ENCODE measurements at regions not wholly inside any gene's neighbourhood (a gene's known extent, or its start where the extent isn't known, plus 50 kb on each side); places are given as distances from the start of the nearest gene placed in this dataset.

- Histone ChIP-seq H3K4me1 (ENCODE audit: control insufficient read depth, insufficient read depth, low read length) (no peaks in the 10 kb centered on the region), H3K36me3 (ENCODE audit: control insufficient read depth, insufficient read depth, low read length) (no peaks in the 10 kb centered on the region), H3K27ac (ENCODE audit: low read length) (no peak overlapping the region), H3K27me3 (ENCODE audit: control insufficient read depth, insufficient read depth, low read length) (no peaks in the 10 kb centered on the region), H3K9me3 (ENCODE audit: control insufficient read depth, insufficient read depth, low read depth, low read length) (no peaks in the 10 kb centered on the region), H3K4me3 (ENCODE audit: low read depth in 2 of 2, low read length in 2 of 2) (no peak overlapping the region)
- intact Hi-C loops (cut with micrococcal nuclease; ENCODE audit: unreplicated experiment): no loop called here
- no peak for TF ChIP-seq POLR2AphosphoS5 (IDR thresholded peaks at IDR 0.05; ENCODE audit: low read depth, low read length)
- no peak for TF ChIP-seq CTCF (IDR thresholded peaks at IDR 0.05)
- TF ChIP-seq TCF7L2 (IDR thresholded peaks at IDR 0.05; ENCODE audit: low read depth, low read length): no peak
- no peak for TF ChIP-seq SIN3A (IDR thresholded peaks at IDR 0.05; ENCODE audit: borderline replicate concordance, insufficient read depth, low read depth, low read length)
- TF ChIP-seq REST (IDR thresholded peaks at IDR 0.05; ENCODE audit: insufficient read depth in 1 of 2, low read depth in 2 of 2, low read length in 1 of 2): no peak
- ChIA-PET CTCF (no interaction called here), POLR2A (no interaction called here)
- in situ Hi-C loops (cut with HindIII; ENCODE audit: low pct_unique_long_range_greater_than_20kb, low sequenced_read_pairs): no loop called here
- BruUV-seq (replicated peaks): no TSS peak
- ATAC-seq (no peak), DNase-seq (ENCODE audit: low read depth, low spot score) (no peak)
These were observed 67.5 kb downstream of the PRR32 start for GRCh38 chrX:126886997-126887396.

- H3K36me3 ChIP-seq (ENCODE audit: control insufficient read depth, insufficient read depth, low read length): no peaks in the 10 kb centered on the region
- in situ Hi-C loops (cut with HindIII; ENCODE audit: low pct_unique_long_range_greater_than_20kb, low sequenced_read_pairs) (no loop called here), intact Hi-C loops (cut with micrococcal nuclease; ENCODE audit: unreplicated experiment) (no loop called here)
- DNase-seq (ENCODE audit: low read depth, low spot score) (no peak), ATAC-seq (no peak)
- no peak overlapping the region for H3K27ac ChIP-seq (ENCODE audit: low read length)
- no peaks in the 10 kb centered on the region for H3K4me1 ChIP-seq (ENCODE audit: control insufficient read depth, insufficient read depth, low read length)
- no peak overlapping the region for H3K4me3 ChIP-seq (ENCODE audit: low read depth in 2 of 2, low read length in 2 of 2)
- TF ChIP-seq SIN3A (IDR thresholded peaks at IDR 0.05; ENCODE audit: borderline replicate concordance, insufficient read depth, low read depth, low read length) (no peak), REST (IDR thresholded peaks at IDR 0.05; ENCODE audit: insufficient read depth in 1 of 2, low read depth in 2 of 2, low read length in 1 of 2) (no peak), CTCF (IDR thresholded peaks at IDR 0.05) (no peak), TCF7L2 (IDR thresholded peaks at IDR 0.05; ENCODE audit: low read depth, low read length) (no peak), POLR2AphosphoS5 (IDR thresholded peaks at IDR 0.05; ENCODE audit: low read depth, low read length) (no peak)
- no peaks in the 10 kb centered on the region for H3K27me3 ChIP-seq (ENCODE audit: control insufficient read depth, insufficient read depth, low read length)
- POLR2A ChIA-PET: no interaction called here
- no TSS peak for BruUV-seq (replicated peaks)
- CTCF ChIA-PET: no interaction called here
- no peaks in the 10 kb centered on the region for H3K9me3 ChIP-seq (ENCODE audit: control insufficient read depth, insufficient read depth, low read depth, low read length)
These were observed 81.4 kb downstream of the PRR32 start for GRCh38 chrX:126900937-126901336.
